ENCODE measurements at regions not wholly inside any gene's neighbourhood (a gene's known extent, or its start where the extent isn't known, plus 50 kb on each side); places are given as distances from the start of the nearest gene placed in this dataset.

- no peak overlapping the region for H3K23ac ChIP-seq (ENCODE audit: insufficient read length)
- DNase-seq (ENCODE audit: low read depth in 1 of 2, low spot score in 2 of 2) (peak in 1 of 2 experiments; percentile 24), FAIRE-seq (no peak)
- no peak overlapping the region for H3K56ac ChIP-seq (replicated peaks; ENCODE audit: insufficient read length, low read depth, low read length)
- H3K4me1 ChIP-seq (replicated peaks in 1 of 4; ENCODE audit: control insufficient read depth in 3 of 4, insufficient read depth in 4 of 4, low read length in 3 of 4) = peaks cover 0 to 3% (median 0%) of the 10 kb centered on the region in 4 experiments; a peak in 1 of 7 replicates
- no peaks in the 10 kb centered on the region for H3K27me3 ChIP-seq (replicated peaks in 1 of 4; ENCODE audit: control insufficient read depth in 3 of 4, extremely low read depth in 1 of 4, insufficient read depth in 3 of 4, low read length in 3 of 4)
- no peak overlapping the region for H4K91ac ChIP-seq (replicated peaks; ENCODE audit: insufficient read length, low read length)
- H3K4ac ChIP-seq (replicated peaks; ENCODE audit: insufficient read length, low read depth, low read length) = no peak overlapping the region
- no peak overlapping the region for H2BK20ac ChIP-seq (ENCODE audit: low read length)
- no peaks in the 10 kb centered on the region; the same call in 1 of the 2 replicates for H3K23me2 ChIP-seq (ENCODE audit: low read depth, low read length)
- H3K9ac ChIP-seq (replicated peaks in 1 of 4; ENCODE audit: extremely low read depth in 1 of 4, low read depth in 3 of 4, low read length in 3 of 4) = no peak overlapping the region
- no peaks in the 10 kb centered on the region for H3K36me3 ChIP-seq (ENCODE audit: control insufficient read depth in 2 of 4, insufficient read depth in 4 of 4, low read length in 3 of 4)
- H3K14ac ChIP-seq (ENCODE audit: insufficient read length) = no peak overlapping the region
- POLR2A ChIA-PET (ENCODE audit: partially characterized antibody) = no interaction called here
- 86% methylated on average over 1 of the region's 1 CpG; no CpG with 5 or more reads in 1 of the 2 experiments for WGBS, 2 experiments (ENCODE audit: extremely low coverage in 1 of 2, insufficient coverage in 1 of 2, insufficient read length in 1 of 2, insufficient replicate concordance in 2 of 2, low coverage in 1 of 2, low lambda C conversion rate in 2 of 2, missing lambda C conversion rate in 1 of 2)
- H3K18ac ChIP-seq (ENCODE audit: extremely low read depth, low read length) = no peak overlapping the region
- no peak overlapping the region for H2BK120ac ChIP-seq (replicated peaks; ENCODE audit: low read depth, low read length)
- H2BK15ac ChIP-seq (ENCODE audit: low read length) = no peak overlapping the region
- H2AK5ac ChIP-seq (ENCODE audit: low read depth, low read length) = no peak overlapping the region
- H3K27ac ChIP-seq (ENCODE audit: low read depth, low read length) = no peak overlapping the region
- no peaks in the 10 kb centered on the region for H4K20me1 ChIP-seq (replicated peaks in 1 of 2; ENCODE audit: control insufficient read depth in 1 of 2, insufficient read depth in 2 of 2, low read length in 2 of 2)
- H2BK12ac ChIP-seq (ENCODE audit: low read depth, low read length) = no peak overlapping the region
- no peak overlapping the region for H2BK5ac ChIP-seq (ENCODE audit: low read depth, low read length)
- no peaks in the 10 kb centered on the region for H3K79me2 ChIP-seq (ENCODE audit: control insufficient read depth in 1 of 2, insufficient read depth in 2 of 2, low read length in 2 of 2)
- no peak overlapping the region for H2AFZ ChIP-seq (ENCODE audit: low read length)
- no peaks in the 10 kb centered on the region for H3K9me3 ChIP-seq (ENCODE audit: insufficient read depth in 2 of 2, low read depth in 1 of 2, low read length in 1 of 2)
- H3K4me2 ChIP-seq (ENCODE audit: insufficient read depth in 1 of 2, low read depth in 2 of 2, low read length in 2 of 2) = no peak overlapping the region
- no peak overlapping the region for H4K8ac ChIP-seq (ENCODE audit: extremely low read depth, insufficient read depth, low read length)
- H3K4me3 ChIP-seq (ENCODE audit: extremely low read depth in 1 of 4, insufficient read depth in 2 of 4, low read depth in 3 of 4, low read length in 4 of 4) = no peak overlapping the region
- H4K5ac ChIP-seq (ENCODE audit: insufficient read length, low read depth, low read length) = no peak overlapping the region
- no peaks in the 10 kb centered on the region for H3K79me1 ChIP-seq (ENCODE audit: low read depth, low read length)
- CTCF ChIA-PET (ENCODE audit: partially characterized antibody) = interaction anchor here (1.0 kb wide), 1 partner anchor 24 kb away, joined by 3 read pairs; no protein-coding TSS in a partner anchor
- TF ChIP-seq EP300 (IDR thresholded peaks at IDR 0.05; ENCODE audit: borderline replicate concordance in 1 of 2, low read depth in 2 of 2, low read length in 2 of 2) = no peak
- TF ChIP-seq KDM4A (IDR thresholded peaks at IDR 0.05; ENCODE audit: low read depth, low read length, severe bottlenecking) = no peak
- no peak for TF ChIP-seq USF2 (IDR thresholded peaks at IDR 0.05; ENCODE audit: low read length)
- TF ChIP-seq ASH2L (IDR thresholded peaks at IDR 0.05; ENCODE audit: low read length) = no peak
- TF ChIP-seq PHF8 (conservative IDR thresholded peaks at IDR 0.05; ENCODE audit: low read depth, low read length) = no peak
- TF ChIP-seq CHD1 (IDR thresholded peaks at IDR 0.05; ENCODE audit: low read depth, low read length) = no peak
- TF ChIP-seq MAX (IDR thresholded peaks at IDR 0.05) = no peak
- no peak for TF ChIP-seq CHD2 (IDR thresholded peaks at IDR 0.05; ENCODE audit: low read length)
- no peak for TF ChIP-seq JUND (IDR thresholded peaks at IDR 0.05; ENCODE audit: low read length)
- no peak for TF ChIP-seq NANOG (IDR thresholded peaks at IDR 0.05; ENCODE audit: insufficient read depth, low read depth, low read length, poor library complexity, severe bottlenecking)
- no peak for TF ChIP-seq KDM1A (IDR thresholded peaks at IDR 0.05; ENCODE audit: borderline replicate concordance, low read length)
- TF ChIP-seq POLR2AphosphoS5 (IDR thresholded peaks at IDR 0.05; ENCODE audit: low read depth, low read length) = no peak
These were observed 145.2 kb upstream of the COPS8 start for GRCh38 chr2:236940497-236940896.

Data from H1 (cell line).